GM18909 (cell line): ENCODE measurements at regions not wholly inside any gene's neighbourhood (a gene's known extent, or its start where the extent isn't known, plus 50 kb on each side); places are given as distances from the start of the nearest gene placed in this dataset.
"Not testable (repeated sequence)": the region's sequence is repeated elsewhere in the genome, so short reads cannot be mapped to it uniquely, and the experiment has no call there.

Experiments
- ATAC-seq: cut with Tn5 transposase; IDR thresholded peaks from one replicate; pipeline ENCODE4 v1.9.1; 2021; ENCODE audit warnings: mild to moderate bottlenecking; ENCODE audit not compliant: unreplicated experiment, poor library complexity

GRCh38 chr18:34280000-34280399 lies 55.3 kb upstream of the NOL4 start:
- ATAC-seq: no peak

DNA sequence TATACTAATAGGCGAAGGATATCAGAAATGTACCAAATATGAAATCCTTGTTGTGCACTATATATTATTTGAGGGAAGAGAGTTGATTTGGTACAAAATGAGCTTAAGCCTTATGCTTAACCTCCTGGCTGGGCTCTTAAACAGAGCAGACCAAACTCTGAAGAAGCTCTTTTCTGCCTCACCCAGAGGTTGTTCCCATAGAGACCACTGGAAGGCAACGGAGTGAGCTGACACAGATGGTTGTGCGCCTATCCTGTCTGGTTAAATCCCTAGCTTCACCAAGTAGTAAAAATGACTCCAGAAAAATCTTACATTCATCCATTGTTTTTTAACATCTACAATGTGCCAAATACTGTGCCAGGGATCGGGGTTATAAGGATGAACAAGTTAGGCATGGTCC lies 55.9 kb upstream of the NOL4 start:
- no peak for ATAC-seq

DNA sequence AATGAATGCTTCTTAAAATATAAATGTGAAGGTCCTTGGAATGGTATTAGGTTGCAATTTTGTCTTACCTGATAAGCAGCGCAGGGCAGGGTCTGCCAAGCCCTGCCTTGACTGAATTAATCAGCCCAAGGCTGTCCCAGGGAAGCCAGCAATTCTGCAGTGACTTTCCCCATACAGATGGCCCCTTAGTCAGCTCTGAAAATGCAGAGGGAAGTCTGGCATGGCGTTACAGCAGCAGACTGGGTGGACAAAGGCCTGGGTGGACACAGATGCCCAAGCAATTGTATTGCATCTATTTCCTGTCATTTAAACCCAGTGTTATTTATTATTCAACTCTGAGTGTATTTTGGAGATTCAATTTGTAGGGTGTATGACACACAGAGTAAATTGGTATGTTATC lies 56.6 kb upstream of the NOL4 start:
- no peak for ATAC-seq

DNA sequence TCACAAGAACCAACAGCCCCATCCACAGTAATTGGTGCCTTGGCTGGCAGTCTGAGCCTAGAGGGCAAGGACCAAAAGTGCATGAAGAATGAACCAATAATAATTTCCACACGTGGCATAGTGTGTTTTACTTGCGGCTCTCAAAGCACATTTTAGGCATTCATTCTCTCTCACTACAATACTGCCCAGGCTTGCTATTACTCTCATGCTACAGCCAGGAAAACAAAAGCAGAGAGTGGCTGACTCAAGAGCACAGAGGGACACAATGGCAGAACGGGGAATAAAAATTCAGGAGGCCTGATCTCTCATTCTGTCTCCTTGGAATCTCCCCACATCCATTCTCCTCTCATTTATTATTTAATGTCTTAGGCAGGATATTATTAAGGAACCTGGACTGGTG lies 57.0 kb upstream of the NOL4 start:
- no peak for ATAC-seq

DNA sequence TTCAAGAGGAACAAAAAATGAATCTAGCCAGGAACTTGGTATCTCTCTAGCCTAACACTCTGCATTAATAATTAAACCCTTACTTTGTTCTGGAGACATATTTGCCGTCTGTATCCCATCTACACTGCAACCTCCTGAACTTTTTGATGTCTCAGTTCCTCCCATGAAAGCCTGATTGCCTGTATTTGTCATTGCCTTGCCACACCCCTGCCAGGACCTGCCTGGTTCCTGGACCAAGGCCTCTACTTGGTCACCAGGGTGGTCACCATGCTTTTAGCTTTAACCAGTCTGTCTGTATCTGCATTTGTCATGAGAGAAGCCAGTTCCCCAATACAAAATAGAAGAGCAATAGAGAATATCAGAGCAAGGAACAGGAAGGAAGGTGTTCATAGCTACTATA lies 58.8 kb upstream of the NOL4 start:
- no peak for ATAC-seq

GRCh38 chr18:34287825-34288224 lies 63.1 kb upstream of the NOL4 start:
- no peak for ATAC-seq

DNA sequence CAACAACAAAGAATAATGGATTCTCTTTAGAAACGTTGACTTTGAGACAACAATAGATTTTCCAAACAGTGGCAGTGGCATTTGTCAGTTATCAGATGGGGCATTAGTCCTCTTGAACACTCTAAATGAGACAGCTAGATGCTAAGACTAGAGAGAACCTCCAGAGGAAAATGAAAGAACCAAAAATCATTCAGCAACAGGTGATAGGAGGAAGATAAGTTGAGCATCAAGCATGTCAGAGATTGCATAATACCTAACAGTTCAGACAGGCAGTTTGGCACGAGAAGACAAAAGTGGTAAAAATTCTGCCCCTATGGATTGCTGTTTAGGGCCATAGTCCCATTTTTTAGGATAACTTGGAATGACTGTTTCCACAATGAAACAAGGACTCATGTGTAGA lies 67.9 kb upstream of the NOL4 start:
- no peak for ATAC-seq

DNA sequence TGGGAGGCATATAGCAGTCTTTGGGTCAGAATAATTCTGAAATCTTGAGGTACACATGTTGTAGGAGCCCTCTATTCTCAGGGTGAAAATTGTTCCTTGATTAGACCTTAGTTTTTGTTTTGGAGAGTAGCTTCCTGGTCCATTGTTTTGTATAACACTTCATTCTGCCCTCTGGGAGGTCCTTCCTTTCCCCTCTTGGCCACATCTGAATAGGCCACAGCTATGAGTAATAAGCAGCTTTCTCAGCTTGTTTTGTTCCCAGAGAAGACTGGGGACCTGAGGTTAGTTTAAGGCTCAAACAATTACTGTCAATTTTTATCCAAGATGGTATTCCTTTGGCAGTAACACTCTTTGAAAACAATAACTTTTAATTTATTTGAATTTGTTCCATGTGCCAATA lies 72.6 kb upstream of the NOL4 start:
- ATAC-seq: no peak

- ATAC-seq: no peak
Measured at GRCh38 chr18:34299828-34300227, 75.1 kb upstream of the NOL4 start.

DNA sequence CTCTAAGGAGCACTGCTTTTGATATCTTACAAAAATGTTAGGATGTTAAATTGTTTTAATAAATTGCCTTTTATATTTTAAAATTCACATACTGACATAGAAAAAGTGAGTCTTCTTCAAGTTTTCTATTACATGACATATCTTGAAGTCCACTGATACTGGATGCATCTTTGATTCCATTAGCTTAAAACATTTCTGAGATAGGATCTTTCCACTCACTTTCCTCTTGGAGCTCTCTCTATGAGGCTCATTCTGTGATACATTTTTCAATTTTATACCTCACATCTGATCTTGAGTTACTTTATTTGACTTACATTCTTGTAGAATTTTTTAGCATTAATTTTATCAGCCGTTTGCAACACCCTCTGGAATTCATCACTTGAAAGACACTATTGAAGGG lies 86.8 kb upstream of the NOL4 start:
- no peak for ATAC-seq

- ATAC-seq: no peak
Measured at GRCh38 chr18:34314847-34315246, 90.1 kb upstream of the NOL4 start.

GRCh38 chr18:34315591-34316352 lies 91.1 kb upstream of the NOL4 start:
- ATAC-seq: no peak

- ATAC-seq: no peak
Measured at GRCh38 chr18:34320267-34320666, 95.6 kb upstream of the NOL4 start.

- ATAC-seq: peak; percentile 86
Measured at GRCh38 chr18:34321066-34321465, 96.4 kb upstream of the NOL4 start.

GRCh38 chr18:34322365-34323289 lies 97.9 kb upstream of the NOL4 start:
- ATAC-seq: peak; percentile 66

GRCh38 chr18:34329840-34330239 lies 105.1 kb upstream of the NOL4 start:
- ATAC-seq: no peak

DNA sequence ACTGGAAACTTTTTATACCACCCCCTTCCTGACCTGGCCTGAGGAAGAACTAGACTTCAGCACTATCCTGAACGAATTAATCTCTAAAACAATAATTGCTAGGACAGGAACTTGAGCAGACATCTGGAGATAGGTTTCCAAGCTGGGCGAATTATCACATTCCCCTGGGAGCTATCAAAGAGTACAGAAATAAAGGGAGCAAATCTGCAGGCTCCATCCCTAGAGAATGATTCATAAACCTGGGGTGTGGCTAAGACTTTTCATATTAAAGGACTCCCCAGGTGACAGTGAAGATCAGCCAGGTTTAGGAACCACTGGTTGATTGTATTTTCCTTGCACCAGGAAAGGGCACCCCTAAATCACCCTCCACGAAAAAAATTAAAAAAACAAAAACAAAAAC lies 105.6 kb upstream of the NOL4 start:
- no peak for ATAC-seq

DNA sequence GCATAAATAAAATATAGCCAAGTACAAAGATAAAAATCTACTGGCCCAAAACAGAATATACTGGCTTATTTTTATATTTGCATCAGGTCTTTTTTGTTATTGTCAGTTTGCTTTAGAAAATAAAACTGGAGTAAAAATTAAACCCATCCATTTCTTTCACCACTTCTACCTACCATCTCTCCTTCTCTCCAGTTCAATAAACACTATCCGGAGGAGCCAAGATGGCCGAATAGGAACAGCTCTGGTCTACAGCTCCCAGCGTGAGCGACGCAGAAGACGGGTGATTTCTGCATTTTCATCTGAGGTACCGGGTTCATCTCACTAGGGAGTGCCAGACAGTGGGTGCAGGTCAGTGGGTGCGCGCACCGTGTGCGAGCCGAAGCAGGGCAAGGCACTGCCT lies 106.2 kb upstream of the NOL4 start:
- not testable (repeated sequence) for ATAC-seq

GRCh38 chr18:34331343-34331742 lies 106.6 kb upstream of the NOL4 start:
- not testable (repeated sequence) for ATAC-seq

DNA sequence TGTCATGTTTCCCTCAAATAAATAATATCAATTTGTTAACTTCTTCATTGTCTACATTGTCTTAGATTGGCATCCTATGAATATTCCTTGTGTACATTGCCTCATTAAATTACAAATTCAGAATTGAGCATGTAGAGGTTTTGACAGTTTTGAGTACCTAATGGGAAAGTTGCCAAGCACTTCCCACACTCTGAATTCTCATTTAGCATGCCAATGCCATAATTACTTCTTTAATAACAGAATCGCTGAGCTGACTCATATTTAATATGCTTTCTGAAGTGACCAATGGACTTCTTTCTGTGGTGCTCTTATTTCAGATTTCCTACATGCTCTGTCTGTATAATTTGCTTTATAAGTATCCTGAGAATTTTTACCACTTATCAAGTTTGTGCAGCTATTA lies 114.4 kb upstream of the NOL4 start:
- ATAC-seq: no peak

GRCh38 chr18:34342960-34343359 lies 118.2 kb upstream of the NOL4 start:
- ATAC-seq: no peak

GRCh38 chr18:34345738-34346137 lies 121.0 kb upstream of the NOL4 start:
- no peak for ATAC-seq
